Erythroblast (primary cell): ENCODE measurements at regions not wholly inside any gene's neighbourhood (a gene's known extent, or its start where the extent isn't known, plus 50 kb on each side); places are given as distances from the start of the nearest gene placed in this dataset.

Experiments used
- DNase-seq, 2 experiments: peaks; one replicate each; lab custom pipeline; 2025; lab: John Stamatoyannopoulos, UW
- GATA1 ChIP-seq: IDR thresholded peaks from 2 replicates; pipeline ENCODE4 v1.6.1; 2011; ENCODE audit warnings: low read depth, mild to moderate bottlenecking, control low read depth, low read length, moderate library complexity
- POLR2A ChIP-seq: IDR thresholded peaks from 2 replicates; pipeline ENCODE4 v1.6.1; 2011; ENCODE audit warnings: mild to moderate bottlenecking, low read length

DNA sequence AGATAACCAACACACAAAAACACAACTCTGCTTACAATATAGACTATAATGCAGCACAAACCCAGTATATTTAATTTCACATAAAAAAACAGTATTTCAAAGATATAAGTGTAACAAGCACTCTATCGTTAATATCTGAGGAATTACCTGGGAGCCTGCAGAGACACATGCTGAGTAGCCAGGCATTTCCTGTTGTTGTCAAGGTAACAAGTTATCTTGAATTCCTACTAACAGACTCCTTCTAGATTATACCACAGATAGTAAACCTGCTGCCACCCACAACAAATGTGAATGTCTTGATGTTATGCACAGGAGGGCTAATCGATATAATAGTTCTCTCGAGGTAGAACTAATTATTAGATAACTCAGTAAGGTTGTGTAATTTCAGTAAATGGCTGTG is 826.0 kb upstream of the PRR20A start:
- TF ChIP-seq GATA1 (no peak), POLR2A (no peak)
- no peak for DNase-seq

DNA sequence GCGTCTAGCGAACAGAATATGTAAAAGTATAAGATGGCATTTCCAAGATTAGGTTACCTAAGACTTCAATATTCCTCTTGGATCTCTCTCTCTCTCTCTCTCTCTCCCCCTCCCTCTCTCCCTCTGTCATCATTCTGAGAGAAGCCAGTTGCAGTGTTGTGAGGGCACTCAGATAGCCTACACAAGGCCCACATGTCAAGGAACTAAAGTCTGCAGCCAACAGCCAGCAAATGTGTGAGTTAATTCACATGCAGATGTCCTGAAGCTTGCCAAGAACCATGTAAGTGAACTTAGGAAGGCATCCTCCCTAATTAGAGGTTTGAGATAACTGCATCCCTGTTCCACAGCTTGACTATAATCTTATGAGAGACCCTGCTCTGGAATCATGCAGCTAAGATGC is 822.9 kb upstream of the PRR20A start:
- TF ChIP-seq POLR2A (no peak), GATA1 (no peak)
- no peak for DNase-seq

DNA sequence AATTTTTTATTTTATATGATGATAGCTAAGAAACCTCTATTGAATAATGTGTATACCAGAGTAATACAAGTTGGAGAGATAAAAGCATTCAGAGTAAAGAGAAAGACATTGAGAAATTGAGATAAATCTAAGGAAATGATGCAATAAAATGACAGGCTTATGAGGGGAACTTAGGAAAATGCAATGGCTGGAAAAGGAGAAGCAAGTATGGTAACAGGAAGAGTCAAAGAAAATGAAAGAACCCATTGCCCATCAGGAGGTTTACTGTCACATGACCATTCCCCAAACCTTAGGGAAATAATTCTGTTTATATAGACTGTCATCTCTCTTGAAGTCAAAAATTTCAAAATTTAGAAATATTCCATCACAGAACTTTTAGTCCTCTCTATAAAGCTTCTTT is 808.0 kb upstream of the PRR20A start:
- no peak for TF ChIP-seq POLR2A
- TF ChIP-seq GATA1 = no peak

DNA sequence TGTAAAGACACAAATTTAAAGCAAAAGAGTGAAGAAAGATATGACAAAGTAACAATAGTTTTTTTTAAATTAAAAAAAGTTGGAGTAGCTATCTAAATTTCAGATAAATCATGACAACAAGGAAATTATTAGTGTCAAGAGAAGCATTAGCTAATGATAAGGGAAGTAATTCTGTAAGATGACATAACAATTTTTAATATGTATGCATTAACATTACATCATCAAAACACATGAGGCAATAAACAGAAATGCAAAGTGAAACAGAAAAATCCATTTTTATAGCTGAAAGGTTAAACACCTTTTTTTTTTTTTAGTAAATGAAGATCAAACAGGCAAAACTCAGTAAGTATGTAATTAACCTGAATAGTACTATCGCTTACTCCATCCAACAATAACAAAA is 804.9 kb upstream of the PRR20A start:
- no peak for TF ChIP-seq GATA1
- TF ChIP-seq POLR2A = no peak
- DNase-seq = no peak

More for the DNA sequence above, 808.0 kb upstream of the PRR20A start:
- DNase-seq = no peak

DNA sequence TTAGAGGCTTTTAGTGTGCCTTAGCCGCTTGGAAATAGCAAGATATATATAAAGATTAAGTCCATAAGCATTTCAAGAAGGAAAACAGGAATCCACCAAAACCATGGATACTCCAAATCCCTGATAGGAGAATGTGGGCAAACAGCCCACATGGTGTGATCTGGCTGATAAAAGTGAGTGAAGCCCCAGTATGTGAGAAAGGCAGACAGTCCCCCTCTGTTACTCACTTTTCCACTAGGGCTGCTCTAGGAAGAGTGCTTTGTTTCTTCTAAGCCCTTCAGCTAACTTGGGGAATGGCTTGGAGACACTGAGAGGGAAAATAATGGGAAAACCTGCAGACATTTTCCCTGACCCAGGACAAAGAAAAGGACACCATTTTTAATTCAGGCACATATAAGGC is 802.3 kb upstream of the PRR20A start:
- DNase-seq = no peak
- TF ChIP-seq POLR2A = no peak
- no peak for TF ChIP-seq GATA1

DNA sequence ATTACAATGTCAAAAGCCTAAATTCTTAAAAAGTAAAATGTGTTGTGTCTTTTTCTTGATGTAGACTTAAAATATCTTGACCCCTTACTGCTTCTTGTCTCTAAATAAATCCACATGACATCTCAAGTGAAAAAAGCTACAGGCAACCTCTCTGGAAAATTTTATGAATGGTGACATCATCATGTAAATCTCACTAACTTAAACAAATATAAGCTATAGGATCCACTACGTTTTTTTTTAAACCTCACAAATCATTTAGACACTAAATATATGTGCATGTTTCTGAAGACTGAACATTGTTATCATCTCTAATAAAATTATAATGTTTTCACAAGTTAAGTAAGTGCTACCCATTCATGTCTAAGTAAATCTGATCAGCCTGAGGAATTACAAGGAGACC is 793.7 kb upstream of the PRR20A start:
- DNase-seq = no peak
- no peak for TF ChIP-seq POLR2A

DNA sequence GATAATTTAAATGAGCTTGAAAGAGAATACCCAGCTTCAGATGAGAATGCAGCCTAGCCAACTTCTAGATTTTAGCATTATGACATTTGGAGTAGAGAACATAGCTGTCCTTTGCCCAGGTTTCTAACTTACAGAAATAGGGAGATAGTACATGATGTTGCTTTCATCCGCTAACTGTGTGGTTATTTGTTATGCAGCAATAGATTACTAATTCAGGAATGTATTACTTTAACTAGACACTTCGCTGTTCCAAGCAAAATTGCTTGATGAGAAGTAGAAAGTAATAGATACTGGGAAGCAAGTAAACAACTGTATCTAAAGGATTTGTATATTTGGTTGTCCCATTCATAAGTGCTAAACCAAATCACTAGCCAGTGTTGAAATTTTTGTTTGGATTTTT is 790.9 kb upstream of the PRR20A start:
- DNase-seq = no peak
- TF ChIP-seq POLR2A (no peak), GATA1 (no peak)

DNA sequence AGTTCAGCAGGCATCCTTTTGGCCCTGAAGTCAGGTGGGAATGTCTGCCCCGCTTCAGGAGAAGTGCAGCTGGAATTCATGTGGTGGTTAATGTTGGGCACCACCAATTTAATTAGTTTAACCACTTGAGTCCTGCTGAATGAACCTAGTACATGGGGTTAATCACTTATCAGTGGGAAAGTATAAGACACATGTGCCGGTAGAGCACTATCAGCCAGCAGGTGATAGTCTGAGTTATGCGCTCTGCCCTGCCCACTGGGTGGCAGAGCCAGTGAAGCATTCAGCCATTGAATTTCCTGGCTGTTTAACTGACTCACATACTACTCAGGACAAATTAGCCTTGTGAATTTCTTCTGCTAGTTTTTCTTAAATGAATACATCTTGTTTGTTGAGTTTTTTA is 789.7 kb upstream of the PRR20A start:
- peak in 1 of 2 experiments; percentile 25 for DNase-seq
- TF ChIP-seq GATA1 = no peak
- TF ChIP-seq POLR2A = no peak

DNA sequence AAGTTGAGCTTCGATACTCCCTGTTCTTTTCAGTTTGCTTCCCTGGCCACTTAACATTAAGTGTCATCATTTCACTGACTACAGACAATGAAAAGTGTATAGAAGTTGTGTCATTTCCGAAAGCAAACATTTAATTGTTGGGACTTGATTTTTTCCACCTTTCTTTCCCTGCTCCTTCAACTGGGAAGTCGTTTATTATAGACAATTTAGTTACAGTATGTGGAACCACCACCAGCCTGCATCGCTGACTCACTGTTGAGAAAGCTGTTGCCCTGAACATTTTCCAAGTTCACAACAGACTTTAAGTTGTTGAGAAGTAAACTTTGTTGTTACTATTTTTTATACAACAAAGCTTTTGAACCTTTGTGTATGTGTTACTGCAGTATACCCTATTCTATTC is 788.4 kb upstream of the PRR20A start:
- no peak for TF ChIP-seq POLR2A
- TF ChIP-seq GATA1 = no peak
- no peak for DNase-seq

DNA sequence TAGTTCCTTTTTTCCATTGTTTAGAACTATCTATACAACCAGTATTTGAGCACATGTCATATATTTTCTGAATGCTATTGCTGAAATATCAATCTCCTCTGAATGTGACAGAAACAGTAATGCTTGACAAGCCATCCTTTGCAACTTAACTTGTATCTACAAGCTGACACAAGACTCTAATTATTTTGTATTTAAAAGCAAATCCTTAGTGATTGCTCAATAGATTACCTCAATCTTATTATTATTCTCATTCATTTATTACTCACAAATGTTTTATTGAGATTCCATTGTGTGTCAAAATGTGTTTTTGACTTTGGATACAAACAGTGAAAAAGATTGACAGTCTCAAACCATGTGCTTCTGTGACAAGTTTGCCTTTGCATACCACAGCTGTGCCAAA is 787.8 kb upstream of the PRR20A start:
- no peak for TF ChIP-seq GATA1
- no peak for TF ChIP-seq POLR2A
- DNase-seq = no peak

DNA sequence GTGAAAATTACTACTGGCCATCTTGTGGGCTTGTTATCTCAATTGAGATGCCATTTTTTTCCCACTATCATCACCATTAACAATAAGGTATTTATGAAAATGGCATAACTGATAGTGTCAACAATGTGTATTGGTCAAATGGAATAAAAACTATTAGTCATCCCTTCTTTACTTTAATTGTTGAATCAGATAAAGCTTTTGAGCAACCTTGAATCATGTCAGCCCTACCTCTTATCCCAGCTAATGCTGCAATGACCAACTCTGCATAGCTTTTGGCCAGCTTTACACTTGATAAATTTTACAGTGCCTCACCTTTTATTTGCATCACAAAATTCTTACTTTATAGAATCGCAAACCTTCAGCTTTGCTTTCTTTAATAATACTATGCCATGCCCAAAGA is 784.0 kb upstream of the PRR20A start:
- no peak for TF ChIP-seq POLR2A
- TF ChIP-seq GATA1 = no peak
- no peak for DNase-seq

DNA sequence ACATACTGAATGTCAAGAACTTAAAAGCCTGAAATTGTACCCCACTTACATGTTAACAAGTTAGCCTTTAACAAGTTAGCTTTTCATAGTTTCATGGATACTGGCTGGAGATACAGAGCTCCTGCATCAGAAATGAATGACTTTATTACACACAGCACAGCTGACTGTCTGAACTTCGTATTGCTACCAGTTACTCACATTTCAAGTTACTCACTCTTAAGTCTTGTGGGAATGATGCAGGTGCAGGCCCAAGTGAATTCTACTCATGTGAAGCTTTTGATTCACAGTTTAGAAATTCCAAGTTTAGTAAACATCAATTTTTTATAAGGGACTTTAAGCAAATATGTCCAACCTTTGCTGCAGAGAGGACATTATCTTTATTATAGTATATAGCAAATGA is 762.2 kb upstream of the PRR20A start:
- DNase-seq = no peak
- TF ChIP-seq GATA1 (no peak), POLR2A (no peak)

DNA sequence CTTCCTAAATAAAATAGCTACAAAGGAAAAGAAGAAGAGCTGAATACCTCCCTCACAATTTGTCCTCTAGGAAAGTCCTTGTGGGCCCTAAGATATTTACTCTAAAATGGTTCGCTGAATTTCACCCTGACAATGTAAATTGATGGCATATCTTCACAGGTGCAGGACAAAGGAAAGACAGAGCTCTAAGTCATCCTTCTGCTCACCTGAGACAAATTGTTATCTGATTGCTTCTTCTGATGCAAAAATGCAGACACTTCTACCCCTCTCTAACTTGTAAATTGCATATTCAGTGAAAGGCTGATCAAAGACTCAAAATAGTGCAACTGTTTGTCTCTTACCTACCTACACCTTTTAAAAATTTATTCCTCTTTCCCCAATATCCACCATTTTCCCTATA is 747.2 kb upstream of the PRR20A start:
- TF ChIP-seq POLR2A (no peak), GATA1 (no peak)
- no peak for DNase-seq

DNA sequence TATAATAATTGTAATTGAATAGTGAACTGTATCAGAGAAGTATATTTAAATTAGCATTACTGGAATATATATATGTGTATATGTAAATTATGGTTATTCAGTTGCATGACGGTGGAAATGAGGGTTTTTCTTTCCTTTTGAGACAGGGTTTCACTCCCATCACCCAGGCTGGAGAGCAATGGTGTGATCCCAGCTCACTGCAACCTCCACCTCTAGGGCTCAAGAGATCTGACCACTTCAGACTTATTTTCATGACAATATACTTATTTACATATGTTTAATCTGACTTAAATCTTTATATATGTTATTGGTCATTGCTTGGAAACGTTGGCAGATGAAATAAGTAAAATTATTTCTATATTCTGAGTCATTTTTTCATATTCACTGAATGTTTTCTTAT is 744.4 kb upstream of the PRR20A start:
- TF ChIP-seq GATA1 (no peak), POLR2A (no peak)
- no peak for DNase-seq

DNA sequence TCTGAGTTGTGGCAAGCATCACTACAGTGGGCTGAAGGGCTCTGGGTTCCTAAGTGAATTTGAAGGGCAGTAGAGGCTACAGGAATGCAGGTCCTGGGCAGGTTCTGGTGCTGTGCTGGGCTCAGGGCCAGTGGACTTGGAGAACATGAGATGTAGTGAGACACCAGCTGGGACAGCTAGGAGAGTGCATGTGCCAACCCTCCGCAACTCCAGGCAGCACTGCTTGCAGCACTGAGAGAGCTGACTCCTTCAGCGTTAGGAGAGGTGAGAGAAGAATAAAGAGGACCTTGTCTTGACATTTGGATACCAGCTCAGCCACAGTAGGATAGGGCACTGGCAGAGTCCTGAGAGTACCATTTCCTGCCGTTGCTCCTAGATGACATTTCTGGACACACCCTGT is 739.9 kb upstream of the PRR20A start:
- TF ChIP-seq POLR2A (no peak), GATA1 (no peak)
- DNase-seq = no peak

DNA sequence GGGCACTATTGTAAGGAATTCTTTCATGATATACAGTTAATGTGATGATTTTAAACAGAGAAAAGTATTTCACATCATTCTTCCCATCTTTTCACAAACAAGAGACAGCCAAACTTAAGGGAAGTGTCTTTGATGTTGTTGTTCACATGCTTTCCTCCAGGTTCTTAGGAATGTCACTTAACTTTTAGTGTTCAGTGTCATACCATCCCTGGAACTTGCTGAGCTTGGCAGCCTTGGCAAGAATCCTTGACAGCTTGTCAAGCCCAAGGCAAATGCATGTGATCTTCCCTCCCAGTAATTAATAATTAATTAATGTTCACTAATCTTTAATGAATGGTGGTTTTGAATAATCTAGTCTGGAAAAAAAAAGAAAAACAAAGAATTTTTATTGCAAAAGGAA is 727.9 kb upstream of the PRR20A start:
- no peak for TF ChIP-seq GATA1
- TF ChIP-seq POLR2A = no peak

More for the DNA sequence above, 727.9 kb upstream of the PRR20A start:
- no peak for DNase-seq
